ENCODE measurements at regions not wholly inside any gene's neighbourhood (a gene's known extent, or its start where the extent isn't known, plus 50 kb on each side); places are given as distances from the start of the nearest gene placed in this dataset.

GRCh38 chr3:145972851-145973250 is 188.1 kb downstream of the PLOD2 start:
- DNase-seq: no peak

GRCh38 chr3:145981056-145981455 is 179.9 kb downstream of the PLOD2 start:
- DNase-seq: no peak

GRCh38 chr3:145983101-145983500 is 177.9 kb downstream of the PLOD2 start:
- no peak for DNase-seq

Data from NCI-H82 (cell line).